ENCODE measurements at regions not wholly inside any gene's neighbourhood (a gene's known extent, or its start where the extent isn't known, plus 50 kb on each side); places are given as distances from the start of the nearest gene placed in this dataset.

GRCh38 chrX:5122181-5122678, 1106.4 kb downstream of the NLGN4X start:
- TF ChIP-seq CTCF (IDR thresholded peaks at IDR 0.05) (no peak), POLR2A (IDR thresholded peaks at IDR 0.05) (no peak), POLR2AphosphoS5 (IDR thresholded peaks at IDR 0.05) (no peak), EP300 (IDR thresholded peaks at IDR 0.05) (no peak)

Measured in sigmoid colon (tissue), 4 donors.